Adrenal gland (tissue), 5 donors: ENCODE measurements at regions not wholly inside any gene's neighbourhood (a gene's known extent, or its start where the extent isn't known, plus 50 kb on each side); places are given as distances from the start of the nearest gene placed in this dataset.

Experiments
- CTCF ChIP-seq, 6 experiments: fragments of 450-650 bp in 4 of 6; fragments of 200-600 bp in 2 of 6; sonication (generic) in 1 of 6; IDR thresholded peaks; 1 replicate in 5 of 6; 2 replicates in 1 of 6; pipeline versions ENCODE4 v1.5.1 to v1.8.0; 2016 to 2021; ENCODE audit warnings: antibody characterized with exemption in 6 of 6, mild to moderate bottlenecking in 2 of 6, moderate library complexity in 1 of 6
- POLR2A ChIP-seq, 2 donors: fragments of 450-650 bp; IDR thresholded peaks; one replicate each; pipeline ENCODE4 v1.6.1; 2017; ENCODE audit warnings: antibody characterized with exemption in 2 of 2, mild to moderate bottlenecking in 2 of 2, moderate library complexity in 1 of 2
- donor health status: DM: no; HTN: no; CAD: no.

DNA sequence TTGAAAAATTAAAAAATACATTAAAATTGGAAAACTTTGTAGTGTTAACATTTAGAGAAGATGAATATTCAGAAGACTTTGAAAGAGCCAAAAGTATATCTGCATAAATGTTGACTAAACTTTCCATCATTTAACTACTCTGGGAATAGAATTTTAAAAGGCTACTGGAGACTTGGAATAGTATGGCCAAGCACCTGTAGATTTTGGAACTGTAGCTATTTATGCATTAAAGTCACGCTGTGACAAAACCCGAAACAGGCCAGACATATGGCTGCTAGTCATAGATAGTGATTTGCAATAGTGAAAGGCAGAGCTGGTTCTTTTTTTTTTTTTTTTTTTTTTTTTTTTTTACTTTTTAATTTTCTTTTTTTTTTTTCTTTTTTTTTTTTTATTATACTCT lies 396.0 kb downstream of the SOCS6 start:
- TF ChIP-seq CTCF (IDR thresholded peaks at IDR 0.05) (no peak), POLR2A (IDR thresholded peaks at IDR 0.05) (no peak)
